GM23248 (cell line): ENCODE measurements at regions not wholly inside any gene's neighbourhood (a gene's known extent, or its start where the extent isn't known, plus 50 kb on each side); places are given as distances from the start of the nearest gene placed in this dataset.
A peak's percentile ranks its signal among the peaks of the same experiment; 100 is the strongest.

Experiments
- DNase-seq: peaks from one replicate; pipeline ENCODE4 v3.0.0-alpha.2; 2015
- H2AFZ ChIP-seq: fragments of 200-600 bp; sonication (generic); 2 replicates; pipeline ENCODE4 v1.6.1; 2016; ENCODE audit warnings: antibody characterized with exemption
- H3F3A ChIP-seq: fragments of 200-600 bp; sonication (generic); 2 replicates; pipeline ENCODE4 v1.6.1; 2016; ENCODE audit warnings: mild to moderate bottlenecking, antibody characterized with exemption, mixed run types; ENCODE audit not compliant: insufficient read depth
- H3K27ac ChIP-seq: fragments of 200-600 bp; sonication (generic); 2 replicates; pipeline ENCODE4 v1.5.1; 2016; ENCODE audit warnings: mild to moderate bottlenecking
- H3K27me3 ChIP-seq: fragments of 200-600 bp; sonication (generic); replicated peaks from 2 replicates; pipeline ENCODE4 v1.6.1; 2016; ENCODE audit warnings: mild to moderate bottlenecking; ENCODE audit not compliant: insufficient read depth
- H3K36me3 ChIP-seq: fragments of 200-600 bp; sonication (generic); 2 replicates; pipeline ENCODE4 v1.6.1; 2016; ENCODE audit warnings: low read depth, mild to moderate bottlenecking
- H3K4me1 ChIP-seq: fragments of 200-600 bp; sonication (generic); 2 replicates; pipeline ENCODE4 v1.6.1; 2016; ENCODE audit warnings: mild to moderate bottlenecking; ENCODE audit not compliant: insufficient read depth
- H3K4me2 ChIP-seq: fragments of 200-600 bp; sonication (generic); one replicate; pipeline ENCODE4 v1.6.1; 2016; ENCODE audit warnings: mild to moderate bottlenecking; ENCODE audit not compliant: unreplicated experiment
- H3K4me3 ChIP-seq: fragments of 200-600 bp; sonication (generic); 2 replicates; pipeline ENCODE4 v1.5.1; 2016; ENCODE audit warnings: mild to moderate bottlenecking
- H3K79me2 ChIP-seq: fragments of 200-600 bp; sonication (generic); 2 replicates; pipeline ENCODE4 v1.6.1; 2016; ENCODE audit warnings: mild to moderate bottlenecking; ENCODE audit not compliant: insufficient read depth
- H3K9ac ChIP-seq: fragments of 200-600 bp; sonication (generic); 2 replicates; pipeline ENCODE4 v1.6.1; 2016; ENCODE audit warnings: mild to moderate bottlenecking
- H3K9me2 ChIP-seq: fragments of 200-600 bp; sonication (generic); 2 replicates; pipeline ENCODE4 v1.6.1; 2016; ENCODE audit warnings: mixed run types, mild to moderate bottlenecking, moderate library complexity; ENCODE audit not compliant: insufficient read depth
- H3K9me3 ChIP-seq: fragments of 200-600 bp; sonication (generic); one replicate; pipeline ENCODE4 v1.6.1; 2017; ENCODE audit warnings: low read depth
- H4K20me1 ChIP-seq: fragments of 200-600 bp; sonication (generic); 2 replicates; pipeline ENCODE4 v1.6.0; 2016; ENCODE audit not compliant: insufficient read depth
- EZH2 ChIP-seq: fragments of 200-600 bp; sonication (generic); IDR thresholded peaks from 2 replicates; pipeline ENCODE4 v1.6.1; 2018; ENCODE audit warnings: antibody characterized with exemption, mild to moderate bottlenecking; ENCODE audit not compliant: insufficient read depth, poor library complexity, severe bottlenecking
- EZH2phosphoT487 ChIP-seq: fragments of 200-600 bp; sonication (generic); IDR thresholded peaks from 2 replicates; pipeline ENCODE4 v1.6.1; 2018; ENCODE audit warnings: antibody characterized with exemption, moderate library complexity, mild to moderate bottlenecking, low read depth; ENCODE audit not compliant: insufficient read depth
- WGBS, 2 experiments: methylation state at CpG; one replicate each; pipeline ENCODE4 v1.1.6; 2015 to 2017; ENCODE audit warnings: low lambda C conversion rate in 2 of 2, low coverage in 1 of 2; ENCODE audit errors: missing lambda C conversion rate in 2 of 2; 5-methylcytosine and 5-hydroxymethylcytosine counted together
- in situ Hi-C: fragments of 300-500 bp; cut with MboI; formaldehyde crosslinking; loops from 2 replicates; pipeline ENCODE4 v1.15.0; 2020

DNA sequence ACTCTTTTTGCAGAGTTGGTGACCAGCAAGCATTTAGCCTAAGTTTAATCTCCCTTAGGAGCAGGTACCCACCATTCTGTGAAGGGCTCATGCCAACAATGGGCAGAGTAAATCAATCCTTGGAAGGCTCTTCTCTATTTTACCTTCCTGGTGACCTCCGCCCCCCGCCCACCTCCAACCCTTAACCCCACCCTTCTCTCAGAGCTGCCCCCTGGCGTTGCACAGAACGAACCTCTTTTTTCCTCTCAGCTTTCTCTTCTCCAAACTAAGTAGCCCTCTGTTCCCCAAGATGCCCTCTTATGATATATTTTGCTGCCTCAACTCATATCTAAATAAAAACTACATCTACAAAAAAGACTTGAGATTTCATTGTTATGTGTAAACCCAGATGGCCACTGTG lies 186.8 kb downstream of the SEC16B start:
- Histone ChIP-seq H3K4me3 (no peak overlapping the region), H3K36me3 (no peaks in the 10 kb centered on the region), H3K79me2 (no peaks in the 10 kb centered on the region), H3F3A (no peaks in the 10 kb centered on the region), H3K4me2 (no peak overlapping the region), H3K4me1 (peaks cover 14% of the 10 kb centered on the region), H4K20me1 (no peaks in the 10 kb centered on the region), H3K27ac (no peak overlapping the region), H3K27me3 (no peaks in the 10 kb centered on the region; the same call in 1 of the 2 replicates), H3K9me2 (no peaks in the 10 kb centered on the region), H2AFZ (no peak overlapping the region), H3K9me3 (no peaks in the 10 kb centered on the region), H3K9ac (no peak overlapping the region)
- 16 to 32% methylated on average over 4 of the region's 4 CpGs for WGBS, 2 experiments
- in situ Hi-C loops: no loop called here
- no peak for DNase-seq
- TF ChIP-seq EZH2phosphoT487: no peak
- no peak for TF ChIP-seq EZH2

GRCh38 chr1:177780096-177780700 lies 189.7 kb downstream of the SEC16B start:
- 19 to 24% methylated on average over 5 of the region's 5 CpGs for WGBS, 2 experiments
- in situ Hi-C loops: no loop called here

GRCh38 chr1:177779166-177779965 lies 190.5 kb downstream of the SEC16B start:
- no peak for DNase-seq
- Histone ChIP-seq H4K20me1 (no peaks in the 10 kb centered on the region), H3K79me2 (no peaks in the 10 kb centered on the region), H3K4me2 (no peak overlapping the region), H3K4me3 (no peak overlapping the region), H2AFZ (no peak overlapping the region), H3K9ac (no peak overlapping the region), H3K4me1 (peaks cover 14% of the 10 kb centered on the region), H3K27ac (no peak overlapping the region), H3K36me3 (no peaks in the 10 kb centered on the region), H3K9me3 (no peaks in the 10 kb centered on the region), H3K9me2 (no peaks in the 10 kb centered on the region), H3F3A (no peaks in the 10 kb centered on the region), H3K27me3 (no peaks in the 10 kb centered on the region)
- in situ Hi-C loops: no loop called here
- WGBS, 2 experiments: 45 to 53% methylated on average over 9 to 10 of the region's 10 CpGs
- TF ChIP-seq EZH2 (no peak), EZH2phosphoT487 (no peak)

More at GRCh38 chr1:177780096-177780700, 189.7 kb downstream of the SEC16B start:
- Histone ChIP-seq H3F3A (no peaks in the 10 kb centered on the region), H3K79me2 (no peaks in the 10 kb centered on the region), H3K4me3 (no peak overlapping the region), H3K36me3 (no peaks in the 10 kb centered on the region), H3K9me2 (no peaks in the 10 kb centered on the region), H3K9me3 (no peaks in the 10 kb centered on the region), H4K20me1 (no peaks in the 10 kb centered on the region), H3K4me1 (peaks cover 14% of the 10 kb centered on the region), H3K27me3 (no peaks in the 10 kb centered on the region), H3K4me2 (no peak overlapping the region), H2AFZ (no peak overlapping the region), H3K9ac (no peak overlapping the region), H3K27ac (no peak overlapping the region)
- peak; percentile 75 for DNase-seq
- TF ChIP-seq EZH2 (no peak), EZH2phosphoT487 (no peak)

- Histone ChIP-seq H3K9me3 (no peaks in the 10 kb centered on the region), H3K36me3 (no peaks in the 10 kb centered on the region), H3K9me2 (no peaks in the 10 kb centered on the region), H3K4me2 (no peak overlapping the region), H3K9ac (no peak overlapping the region), H3K27ac (no peak overlapping the region), H3K27me3 (no peaks in the 10 kb centered on the region), H3K4me3 (no peak overlapping the region), H4K20me1 (no peaks in the 10 kb centered on the region), H3K79me2 (no peaks in the 10 kb centered on the region), H3K4me1 (peaks cover 13% of the 10 kb centered on the region), H3F3A (no peaks in the 10 kb centered on the region), H2AFZ (no peak overlapping the region)
- DNase-seq: no peak
- whole genome bisulfite sequencing, 2 experiments: 10 to 19% methylated on average over 4 of the region's 4 CpGs
- TF ChIP-seq EZH2: no peak
- TF ChIP-seq EZH2phosphoT487: no peak
- in situ Hi-C loops: no loop called here
Observed at GRCh38 chr1:177775924-177776323, 193.9 kb downstream of the SEC16B start.
